T-helper 1 cell treated with Interleukin-12 subunit alpha and Interleukin-12 subunit beta and Interleukin-4 antibody, amounts not matched to agents 30 ng/mL and 1 ng/mL, for 36 hours (primary cell): ENCODE measurements at regions not wholly inside any gene's neighbourhood (a gene's known extent, or its start where the extent isn't known, plus 50 kb on each side); places are given as distances from the start of the nearest gene placed in this dataset.
"Not testable (repeated sequence)": the region's sequence is repeated elsewhere in the genome, so short reads cannot be mapped to it uniquely, and the experiment has no call there.

Experiments used
- intact Hi-C: fragments of 100-400 bp; cut with micrococcal nuclease; formaldehyde crosslinking; loops from one replicate; pipeline ENCODE4 v1.15.1; 2024

DNA sequence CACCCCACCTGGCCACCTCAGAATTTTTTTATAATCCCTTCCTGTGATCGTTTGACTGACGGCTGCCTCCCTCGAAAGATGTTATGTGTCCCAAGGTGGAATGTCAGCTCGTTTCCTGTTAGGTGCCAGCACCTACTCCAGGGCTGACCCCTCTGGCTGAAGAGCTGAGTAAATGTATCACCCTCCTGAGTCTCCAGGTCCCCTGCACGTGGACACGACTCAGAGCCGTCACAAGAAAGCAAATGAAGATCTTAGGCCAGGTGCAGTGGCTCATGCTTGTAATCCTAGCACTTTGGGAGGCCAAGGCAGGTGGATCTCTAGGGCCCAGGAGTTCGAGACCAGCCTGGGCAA, 273.2 kb downstream of the C16orf95 start:
- intact Hi-C loops, result no loop called here

DNA sequence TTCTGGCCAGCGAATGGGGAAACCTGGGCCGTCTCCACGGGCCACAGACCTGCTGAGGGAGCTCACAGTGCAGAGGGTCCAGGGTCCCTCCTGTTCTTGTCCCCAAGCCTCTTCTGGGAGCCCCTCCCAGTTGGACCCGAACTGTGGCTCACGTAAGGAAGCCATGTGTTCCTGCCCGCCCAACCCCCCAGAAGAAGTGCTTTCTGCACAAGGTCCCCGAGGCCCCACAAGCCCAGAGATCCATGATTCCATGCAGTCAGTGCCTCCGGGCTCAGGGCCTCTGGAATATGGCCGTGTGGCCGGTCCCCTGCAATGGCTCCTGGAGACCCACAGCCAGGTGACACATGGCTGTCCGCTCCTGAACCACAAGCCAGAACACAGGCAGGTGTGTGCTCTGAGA, 272.4 kb downstream of the C16orf95 start:
- intact Hi-C loops, result no loop called here

DNA sequence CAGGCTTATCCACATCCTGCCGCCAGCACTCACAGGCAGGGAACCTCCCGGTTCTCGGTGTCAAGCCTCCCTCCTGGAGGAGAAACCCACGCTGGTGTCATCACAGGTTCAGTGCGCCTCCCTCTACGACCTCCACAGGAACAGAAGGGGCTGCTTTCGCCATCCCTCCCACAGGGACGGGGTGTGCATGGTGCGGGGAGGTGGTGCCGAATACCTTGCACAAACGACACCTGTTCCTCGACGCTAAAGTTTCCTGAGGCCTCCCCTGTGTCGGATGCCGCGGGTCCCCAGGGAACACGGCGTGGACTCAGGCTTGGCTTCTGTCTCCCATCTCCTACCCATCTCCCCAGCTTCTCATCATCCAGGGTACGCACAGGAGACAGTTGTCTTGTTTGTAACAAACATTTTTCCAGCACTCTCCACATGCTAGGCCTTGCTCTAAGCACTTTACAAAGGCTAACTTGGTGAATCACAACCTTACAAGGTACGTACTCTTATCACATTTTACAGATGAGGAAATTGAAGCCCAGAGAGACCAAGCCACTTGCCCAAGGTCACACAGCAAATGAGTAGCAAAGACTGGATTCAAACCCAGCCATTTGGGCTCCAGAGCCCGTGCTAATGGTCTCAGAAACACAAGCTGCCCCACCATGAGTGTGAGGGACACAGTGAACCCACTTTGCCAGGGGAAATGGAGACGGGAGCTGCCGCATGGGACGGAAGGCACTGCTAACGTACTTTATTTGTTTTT, 271.6 kb downstream of the C16orf95 start:
- intact Hi-C loops, result no loop called here

DNA sequence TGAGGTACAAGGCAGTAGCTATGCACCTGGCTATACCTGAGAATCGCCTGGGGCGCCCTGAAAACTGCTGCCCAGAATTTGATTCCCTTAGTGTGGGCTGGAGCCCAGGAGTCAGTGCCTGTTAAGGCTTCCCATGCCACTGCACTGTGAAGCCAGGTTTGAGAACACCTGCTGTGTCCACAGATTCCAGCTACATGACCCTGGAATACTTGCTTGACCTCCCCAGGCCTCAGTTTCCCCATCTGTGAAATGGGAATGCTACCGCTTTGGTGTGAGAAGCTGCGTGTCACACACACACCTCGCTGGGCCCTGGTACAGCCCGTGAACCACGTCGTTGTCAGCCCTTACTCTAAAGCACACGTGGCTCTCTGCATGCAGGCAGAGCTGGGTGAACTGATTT, 271.0 kb downstream of the C16orf95 start:
- intact Hi-C loops, result no loop called here

DNA sequence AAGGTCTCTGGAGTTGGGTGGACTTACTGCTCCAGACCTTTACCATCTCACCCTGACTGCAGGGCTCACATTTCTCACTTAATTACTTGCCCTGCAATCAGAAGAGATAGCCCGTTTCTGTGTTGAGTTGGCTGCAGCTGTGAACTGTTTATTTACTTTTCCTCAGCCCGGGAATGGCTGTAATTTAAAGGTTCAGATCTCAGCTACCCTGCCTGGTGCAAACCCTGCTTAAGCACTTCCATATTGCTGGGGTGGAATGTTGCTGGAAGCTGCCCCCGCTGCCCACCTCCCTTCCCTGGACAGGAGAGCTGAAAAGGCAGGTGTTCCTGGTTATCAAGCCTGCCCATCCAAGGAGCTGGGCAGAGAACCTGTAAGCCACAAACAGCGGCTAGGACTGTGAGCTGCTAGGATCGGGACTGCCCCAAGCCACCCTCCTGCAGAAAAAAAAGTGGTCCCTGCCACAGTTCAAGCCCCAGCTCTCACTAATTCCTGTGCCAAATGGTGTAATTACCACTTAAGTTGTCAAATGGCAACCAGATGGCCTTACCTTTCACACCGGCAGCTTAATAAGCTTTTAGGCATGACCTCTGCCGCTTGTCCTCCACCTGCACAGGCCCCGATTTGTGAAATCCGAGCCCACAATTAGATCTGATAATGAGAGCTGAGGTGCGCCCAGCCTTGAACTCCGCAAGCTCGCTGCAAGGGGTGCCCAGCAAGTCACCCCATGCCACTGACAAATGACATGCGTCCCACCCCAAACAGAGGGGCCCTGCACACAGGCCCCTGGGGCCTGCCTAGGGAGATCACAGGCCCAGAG, 269.8 kb downstream of the C16orf95 start:
- intact Hi-C loops, result no loop called here

DNA sequence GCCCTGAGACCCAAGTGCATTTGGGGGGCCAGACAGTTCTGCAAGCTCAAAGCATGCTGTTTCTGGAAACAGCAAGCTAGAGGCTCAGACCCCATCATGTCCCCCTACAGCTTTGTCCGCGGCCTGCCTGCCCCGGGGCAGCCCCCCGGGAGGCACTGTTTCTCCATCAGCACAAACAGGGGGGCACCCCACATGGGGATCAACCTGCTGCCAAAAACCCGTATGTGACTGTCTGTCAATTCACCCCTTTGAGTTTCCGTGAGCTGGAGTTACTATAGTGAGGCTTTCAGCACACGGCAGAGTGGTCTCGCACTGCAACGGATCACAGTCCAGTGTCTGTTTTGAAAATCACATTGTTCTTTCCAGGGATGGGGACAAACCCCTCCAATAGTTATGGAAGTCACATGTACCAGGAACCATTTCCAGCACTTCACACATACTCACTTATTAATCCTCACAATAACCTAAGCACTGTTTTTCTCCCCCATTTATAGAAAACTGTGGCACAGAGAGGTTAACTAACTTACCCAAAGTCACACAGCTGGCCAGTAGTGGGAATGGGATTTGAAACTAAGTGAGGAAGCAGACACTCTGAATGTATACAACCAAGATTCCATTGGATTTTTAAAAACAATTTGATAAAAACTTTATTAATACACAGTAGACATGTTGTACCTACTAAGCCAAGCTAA, 269.0 kb downstream of the C16orf95 start:
- intact Hi-C loops, result no loop called here

DNA sequence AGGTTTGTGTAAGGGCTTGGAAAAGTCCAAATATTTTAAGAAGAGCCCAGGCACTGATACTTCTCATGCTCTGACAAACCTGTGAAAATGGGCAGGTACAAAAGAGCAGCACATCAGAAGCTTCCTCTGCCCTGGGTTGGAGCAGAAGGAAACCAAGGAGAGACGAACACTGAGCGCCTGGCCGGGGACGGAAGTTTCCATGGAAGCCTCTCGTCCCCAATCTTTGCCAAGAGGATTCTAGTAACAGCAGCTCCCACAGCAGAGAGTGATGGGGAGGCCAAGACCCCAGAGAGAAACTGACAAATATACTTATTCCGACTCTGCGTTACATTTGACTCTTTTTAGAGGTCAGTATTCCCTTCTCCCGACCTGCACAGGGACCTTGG, 268.5 kb downstream of the C16orf95 start:
- intact Hi-C loops, result no loop called here

DNA sequence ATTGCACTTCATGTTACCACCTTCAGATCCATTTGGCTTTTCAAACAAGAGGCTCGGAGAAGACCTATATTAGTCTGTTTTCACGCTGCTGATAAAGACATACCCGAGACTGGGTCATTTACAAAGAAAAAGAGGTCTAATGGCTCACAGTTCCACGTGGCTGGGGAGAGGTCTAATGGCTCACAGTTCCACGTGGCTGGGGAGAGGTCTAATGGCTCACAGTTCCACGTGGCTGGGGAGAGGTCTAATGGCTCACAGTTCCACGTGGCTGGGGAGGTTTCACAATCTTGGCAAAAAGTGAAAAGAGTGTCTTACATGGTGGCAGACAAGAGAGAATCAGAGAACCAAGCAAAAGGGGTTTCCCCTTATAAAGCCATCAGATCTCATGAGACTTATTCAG, 268.0 kb downstream of the C16orf95 start:
- intact Hi-C loops, result not testable (repeated sequence)

DNA sequence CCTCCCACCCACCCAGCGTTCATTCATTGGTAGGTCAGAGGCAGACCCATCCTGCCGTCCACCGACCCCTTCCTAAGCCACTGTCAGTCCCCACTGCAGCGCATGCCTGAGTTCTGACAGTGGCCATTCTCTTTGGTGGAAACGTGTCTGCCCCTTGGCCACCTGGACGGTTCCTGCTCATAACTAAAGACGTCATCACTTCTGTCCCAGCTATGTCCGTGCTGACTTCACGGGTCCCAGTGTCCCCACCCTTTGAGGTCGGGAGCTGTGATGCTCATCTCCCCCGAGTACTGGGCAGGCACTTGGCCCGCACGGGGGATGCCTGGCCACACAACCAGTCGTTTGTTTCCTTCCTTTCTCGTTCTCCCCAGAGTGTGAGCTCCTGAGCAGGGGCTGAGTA, 267.1 kb downstream of the C16orf95 start:
- intact Hi-C loops, result no loop called here

DNA sequence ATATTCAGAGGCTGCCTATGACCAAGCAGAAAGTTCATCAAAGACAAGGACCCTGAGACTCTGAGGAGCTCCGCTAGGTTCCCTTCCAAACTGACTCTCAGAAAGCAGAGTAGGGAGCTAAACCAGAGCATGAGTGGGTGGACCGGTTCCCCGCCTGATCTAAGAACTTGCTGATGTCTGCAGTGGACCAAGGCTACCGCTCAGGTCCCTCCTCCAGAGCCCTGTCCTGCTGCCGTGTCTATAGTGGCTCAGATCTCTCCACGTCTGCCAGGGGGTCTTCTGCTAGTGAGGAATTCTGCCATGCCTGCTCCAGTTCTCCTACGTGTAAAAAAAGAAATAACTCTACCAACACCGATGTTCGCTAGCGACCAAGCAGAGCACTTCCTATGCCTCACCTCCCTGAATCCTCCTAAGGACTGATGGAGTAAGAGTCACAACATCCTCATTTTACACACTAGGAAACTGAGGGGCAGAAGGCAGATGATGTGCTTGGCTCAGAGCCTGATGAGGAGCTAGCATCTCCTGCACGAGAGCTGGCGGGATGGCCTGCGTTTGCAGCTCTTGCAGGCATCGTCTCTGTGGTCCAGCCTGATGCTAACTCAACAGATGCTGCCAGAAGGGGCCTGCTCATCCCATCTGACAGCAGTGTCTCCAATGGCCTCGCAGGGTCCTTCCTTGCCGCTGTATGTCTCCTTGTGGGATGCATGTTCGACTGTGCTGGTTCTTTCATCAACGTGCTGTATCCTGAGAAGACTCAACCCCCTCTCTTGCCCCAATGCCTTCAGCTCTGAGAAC, 265.5 kb downstream of the C16orf95 start:
- intact Hi-C loops, result no loop called here

DNA sequence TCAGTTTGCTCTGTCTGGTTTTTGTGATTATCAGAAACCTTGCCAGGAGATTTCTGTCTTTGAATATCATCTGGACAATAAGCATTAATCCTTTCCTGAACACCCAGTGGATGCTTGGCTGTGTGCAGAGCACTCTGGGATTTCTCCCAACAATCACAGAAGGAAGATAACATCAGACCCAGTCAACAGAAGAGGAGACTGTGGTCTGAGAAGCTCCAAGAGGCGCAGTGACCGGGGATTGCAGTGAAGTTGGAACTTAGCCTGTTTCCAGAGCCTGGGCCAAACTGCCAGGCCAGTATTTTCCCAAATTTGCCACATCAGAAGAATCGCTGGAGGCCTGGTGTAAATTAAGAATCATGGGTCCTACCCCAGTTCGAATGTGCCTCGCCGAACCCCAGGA, 264.7 kb downstream of the C16orf95 start:
- intact Hi-C loops, result no loop called here

DNA sequence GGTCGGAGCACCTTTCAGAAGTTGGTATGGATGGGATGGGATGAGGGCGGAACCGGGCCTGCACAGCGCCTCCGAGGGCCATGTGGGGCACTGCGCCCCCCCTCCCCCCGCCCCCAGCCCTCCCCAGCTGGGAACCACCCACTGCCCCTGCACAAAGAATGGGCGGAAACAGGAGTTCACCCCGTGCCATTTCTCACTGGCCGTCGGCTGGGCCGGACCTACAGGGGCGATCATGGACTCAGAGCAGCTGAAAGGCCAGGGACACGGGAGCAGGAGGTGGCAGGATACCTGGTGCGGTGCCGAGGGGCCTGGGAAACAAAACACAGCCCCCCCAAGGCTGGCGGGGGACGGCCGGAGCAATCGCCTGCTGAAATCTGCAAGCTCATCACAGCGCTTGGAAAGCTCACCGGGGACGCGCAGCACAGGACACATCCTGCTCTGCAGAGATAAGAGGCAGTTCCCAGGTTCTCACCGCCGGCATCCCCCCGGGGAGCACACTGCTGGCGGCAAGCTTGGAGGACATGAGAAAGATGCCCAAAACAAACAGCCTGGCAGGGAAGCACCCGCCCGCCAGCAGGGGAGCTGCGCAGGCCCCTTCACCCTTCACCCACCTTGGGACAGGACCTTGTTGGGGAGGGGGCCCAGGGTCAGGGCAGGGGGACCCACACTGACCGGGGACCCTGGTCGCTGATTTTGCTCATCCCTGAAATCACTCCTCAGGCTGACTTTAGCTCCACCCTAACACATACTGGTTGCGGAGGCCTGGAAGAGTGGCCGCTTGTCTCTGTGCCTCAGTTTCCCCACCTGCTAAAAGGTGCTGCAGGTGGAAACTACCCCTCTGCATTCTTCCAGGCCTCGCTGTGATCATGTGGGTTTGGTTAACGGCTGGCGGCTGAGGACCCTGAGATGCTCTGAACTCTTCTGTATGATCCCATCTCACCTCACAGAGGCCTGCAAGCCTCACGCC, 263.9 kb downstream of the C16orf95 start:
- intact Hi-C loops, result no loop called here

DNA sequence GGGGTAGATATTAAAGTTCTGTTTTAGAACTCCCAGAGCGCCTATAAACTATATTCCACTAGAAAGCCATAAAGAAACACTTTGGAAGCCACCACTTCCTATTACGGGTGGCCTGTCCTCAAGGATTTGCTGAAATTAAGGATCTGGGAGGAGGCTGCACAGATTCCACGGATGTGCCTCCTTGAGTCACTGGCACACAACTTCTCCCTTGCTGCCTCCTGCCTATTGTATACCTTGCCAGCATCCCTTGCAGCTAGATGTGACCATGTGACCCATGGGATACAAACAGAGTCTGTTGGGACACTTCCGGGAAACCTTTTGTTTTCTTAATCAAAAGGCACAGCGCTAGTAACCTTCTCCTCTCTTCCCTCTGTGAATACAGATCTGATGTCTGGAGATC, 263.0 kb downstream of the C16orf95 start:
- intact Hi-C loops, result no loop called here

DNA sequence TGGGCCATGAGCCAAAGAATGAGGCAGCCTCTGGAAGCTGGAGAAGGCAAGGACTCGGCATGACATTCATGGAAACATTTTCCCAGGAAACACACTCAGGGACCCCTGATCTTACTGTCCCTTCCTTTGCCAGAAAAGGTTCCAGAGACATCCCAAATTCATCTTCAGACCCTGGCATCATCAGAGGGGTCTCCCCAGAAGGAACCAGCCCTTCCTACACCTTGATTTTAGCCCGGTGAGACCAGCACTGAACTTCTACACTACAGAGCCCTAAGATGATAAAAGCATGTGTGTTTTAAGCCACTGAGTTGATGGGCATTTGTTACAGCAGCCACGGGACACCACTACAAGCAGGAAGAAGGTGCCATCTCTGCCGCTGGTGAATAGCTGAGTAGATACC, 262.3 kb downstream of the C16orf95 start:
- intact Hi-C loops, result no loop called here

DNA sequence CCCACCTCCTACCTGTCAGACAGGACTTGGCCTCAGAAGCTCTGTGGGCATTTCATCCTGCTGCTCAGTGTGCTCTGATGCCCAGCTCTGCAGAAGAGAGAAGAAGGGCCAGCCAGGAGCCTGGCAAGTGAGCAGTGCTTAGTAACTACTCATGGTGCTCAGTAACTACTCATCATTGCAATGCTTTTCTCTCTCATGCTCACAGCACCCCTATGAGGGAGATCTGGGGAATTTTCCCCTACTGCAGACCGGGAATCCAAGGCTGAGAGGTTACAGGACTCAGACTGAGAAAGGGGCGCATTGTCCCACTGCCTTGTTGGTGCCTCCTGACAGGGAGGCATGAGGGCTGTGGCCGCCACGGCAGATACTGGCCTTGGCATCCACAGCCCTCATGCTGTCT, 261.1 kb downstream of the C16orf95 start:
- intact Hi-C loops, result no loop called here

DNA sequence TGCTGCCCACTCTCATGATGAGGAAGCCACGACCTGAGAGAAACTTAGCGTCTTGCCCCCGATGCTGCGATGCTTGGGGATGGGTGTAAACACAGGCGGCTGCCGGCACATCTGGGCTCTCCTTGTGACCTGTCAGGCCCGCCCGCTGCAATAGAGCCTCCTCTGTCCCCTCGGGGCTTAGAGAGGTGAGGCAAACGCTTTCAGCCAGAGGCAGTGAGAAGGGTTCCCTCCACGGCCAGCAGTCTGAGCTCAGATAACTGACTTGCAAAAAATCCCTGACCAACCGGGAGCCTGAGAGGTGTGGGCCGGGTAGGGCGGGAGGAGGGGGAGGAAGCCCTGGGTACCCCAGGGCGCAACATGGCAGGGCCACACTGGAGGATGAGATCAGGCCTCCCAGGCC, 260.6 kb downstream of the C16orf95 start:
- intact Hi-C loops, result no loop called here

DNA sequence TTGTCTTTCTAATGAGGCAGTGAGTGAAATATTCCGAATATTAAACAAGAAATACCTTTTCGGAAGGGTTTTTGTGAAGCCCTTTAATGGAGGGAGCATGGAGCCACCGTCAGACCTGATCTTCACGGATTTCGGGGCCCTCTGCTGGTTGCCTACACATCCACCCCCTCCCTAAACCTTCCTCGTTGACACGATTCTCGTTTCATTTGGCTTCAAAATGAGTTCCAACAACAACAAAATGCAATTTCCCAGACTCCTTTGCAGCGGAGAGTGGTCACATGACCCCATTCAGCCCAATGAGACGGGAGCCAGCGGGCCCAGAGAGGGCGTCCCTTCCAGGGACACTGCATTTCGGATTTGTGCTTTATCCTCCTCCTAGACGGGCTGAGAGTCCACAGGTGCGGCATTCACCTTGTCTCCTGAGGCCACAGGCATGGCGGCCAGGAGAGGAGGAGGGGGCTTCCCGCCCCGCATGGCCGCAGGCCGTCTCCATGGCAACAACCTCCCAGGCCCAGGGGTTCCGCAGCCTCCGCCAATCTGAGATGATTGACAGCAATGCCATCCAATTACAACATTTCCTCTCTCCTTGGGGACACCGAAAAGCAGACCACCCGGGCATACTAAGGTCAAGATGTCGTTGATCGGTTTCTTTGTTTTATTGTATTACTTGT, 259.8 kb downstream of the C16orf95 start:
- intact Hi-C loops, result no loop called here

DNA sequence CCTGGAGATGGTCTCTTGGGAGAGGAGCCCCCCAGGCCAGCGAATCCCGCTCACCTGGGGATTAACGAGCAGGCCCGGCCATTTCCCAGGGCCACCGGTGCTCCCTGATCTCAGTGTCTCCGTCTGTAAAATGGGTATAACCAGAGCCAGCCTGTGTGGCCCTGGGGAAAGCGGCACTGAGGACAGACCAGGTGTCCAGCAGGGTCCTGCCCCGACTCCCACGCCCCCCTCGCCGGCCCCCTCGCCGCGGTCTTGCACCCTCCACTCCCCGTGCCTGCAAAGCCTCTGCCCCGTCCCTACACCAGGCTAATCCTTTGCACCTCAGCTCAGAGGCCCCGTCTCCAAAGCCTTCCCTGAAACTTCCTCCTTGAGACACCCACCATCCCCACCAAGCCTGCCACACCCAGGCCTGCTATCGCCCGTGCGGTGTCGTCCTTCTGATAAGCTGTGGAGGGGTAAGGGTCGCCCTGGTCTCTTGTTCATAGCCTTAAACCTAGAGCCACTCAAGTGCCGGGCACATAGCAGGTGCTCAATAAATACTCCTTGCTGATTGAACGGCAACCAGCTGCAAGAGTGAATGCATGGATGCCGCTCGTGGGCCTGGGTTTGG, 259.1 kb downstream of the C16orf95 start:
- intact Hi-C loops, result no loop called here

DNA sequence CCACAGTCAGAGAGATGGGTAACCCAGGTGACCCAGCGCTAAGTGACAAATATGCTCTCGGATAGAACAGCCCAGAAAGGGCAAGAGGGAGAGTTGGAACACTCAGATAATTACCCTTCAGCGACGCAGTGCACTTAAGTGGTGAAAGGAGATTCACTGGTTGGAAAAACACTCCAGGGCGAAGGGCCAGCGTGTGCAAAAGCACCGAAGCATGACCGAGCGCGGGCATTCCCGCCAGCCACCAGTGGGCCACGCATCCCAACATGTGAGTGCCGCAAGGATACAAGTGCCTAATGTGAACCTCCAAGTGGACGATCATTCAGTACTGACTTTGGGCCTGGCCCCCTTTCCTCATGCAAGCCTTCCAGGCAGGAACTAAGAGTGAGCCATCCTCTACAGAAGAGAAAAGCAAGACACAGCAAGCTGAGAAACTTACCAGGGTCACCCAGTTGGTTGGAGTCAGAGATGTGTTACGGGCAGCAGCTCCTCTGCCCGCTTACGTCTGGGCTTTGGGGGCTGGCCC, 258.4 kb downstream of the C16orf95 start:
- intact Hi-C loops, result no loop called here
